Activated CD8-positive, alpha-beta memory T cell treated with anti-CD3 and anti-CD28 coated beads, Interleukin-2, amount 50 U/mL, for 4 hours (primary cell): ENCODE measurements at regions not wholly inside any gene's neighbourhood (a gene's known extent, or its start where the extent isn't known, plus 50 kb on each side); places are given as distances from the start of the nearest gene placed in this dataset.
"Not testable (repeated sequence)": the region's sequence is repeated elsewhere in the genome, so short reads cannot be mapped to it uniquely, and the experiment has no call there.

Experiments used
- DNase-seq: peaks from one replicate; pipeline ENCODE4 v3.0.0-alpha.2; 2020

- DNase-seq: no peak
Measured at GRCh38 chr2:21814588-21815149, 690.9 kb downstream of the TDRD15 start.

- no peak for DNase-seq
Measured at GRCh38 chr2:21818212-21818795, 694.5 kb downstream of the TDRD15 start.

GRCh38 chr2:21819454-21819853 is 695.7 kb downstream of the TDRD15 start:
- DNase-seq: no peak

GRCh38 chr2:21820271-21820670 is 696.5 kb downstream of the TDRD15 start:
- DNase-seq: no peak

- DNase-seq: no peak
Measured at GRCh38 chr2:21821672-21822227, 698.0 kb downstream of the TDRD15 start.

- DNase-seq: no peak
Measured at GRCh38 chr2:21822505-21822904, 698.7 kb downstream of the TDRD15 start.

GRCh38 chr2:21833767-21834166 is 710.0 kb downstream of the TDRD15 start:
- DNase-seq: no peak

- no peak for DNase-seq
Measured at GRCh38 chr2:21836261-21836660, 712.5 kb downstream of the TDRD15 start.

GRCh38 chr2:21836719-21837118 is 713.0 kb downstream of the TDRD15 start:
- DNase-seq: no peak

- DNase-seq: no peak
Measured at GRCh38 chr2:21837168-21837960, 713.6 kb downstream of the TDRD15 start.

- no peak for DNase-seq
Measured at GRCh38 chr2:21841341-21841740, 717.6 kb downstream of the TDRD15 start.

- not testable (repeated sequence) for DNase-seq
Measured at GRCh38 chr2:21850367-21850766, 726.6 kb downstream of the TDRD15 start.

- DNase-seq: no peak
Measured at GRCh38 chr2:21854938-21855337, 731.2 kb downstream of the TDRD15 start.

GRCh38 chr2:21856708-21857107 is 732.9 kb downstream of the TDRD15 start:
- no peak for DNase-seq

GRCh38 chr2:21860907-21861306 is 737.1 kb downstream of the TDRD15 start:
- no peak for DNase-seq

GRCh38 chr2:21866316-21866715 is 742.5 kb downstream of the TDRD15 start:
- no peak for DNase-seq

GRCh38 chr2:21887881-21888280 is 764.1 kb downstream of the TDRD15 start:
- DNase-seq: no peak

- no peak for DNase-seq
Measured at GRCh38 chr2:21890041-21890440, 766.3 kb downstream of the TDRD15 start.

GRCh38 chr2:21890716-21891115 is 766.9 kb downstream of the TDRD15 start:
- DNase-seq: no peak

- no peak for DNase-seq
Measured at GRCh38 chr2:21891191-21891590, 767.4 kb downstream of the TDRD15 start.

GRCh38 chr2:21892140-21892539 is 768.4 kb downstream of the TDRD15 start:
- DNase-seq: no peak

- DNase-seq: no peak
Measured at GRCh38 chr2:21895200-21895599, 771.4 kb downstream of the TDRD15 start.

GRCh38 chr2:21908712-21909380 is 785.1 kb downstream of the TDRD15 start:
- not testable (repeated sequence) for DNase-seq
